Neuronal stem cell (in vitro differentiated cells): ENCODE measurements at regions not wholly inside any gene's neighbourhood (a gene's known extent, or its start where the extent isn't known, plus 50 kb on each side); places are given as distances from the start of the nearest gene placed in this dataset.

ENCODE experiments used
- DNase-seq: peaks from one replicate; pipeline ENCODE4 v3.0.0-alpha.2; 2013; ENCODE audit warnings: low spot score
- H2AFZ ChIP-seq: one replicate; pipeline ENCODE4 v1.6.1; 2013; ENCODE audit warnings: mild to moderate bottlenecking, low read length, inconsistent platforms
- H2AK5ac ChIP-seq: 2 replicates; pipeline ENCODE4 v1.6.1; 2013; ENCODE audit warnings: low read depth, mild to moderate bottlenecking, inconsistent platforms, low read length, moderate library complexity, mixed read lengths
- H2BK120ac ChIP-seq: 2 replicates; pipeline ENCODE4 v1.6.1; 2013; ENCODE audit warnings: low read depth, mild to moderate bottlenecking, inconsistent platforms, low read length, moderate library complexity, mixed read lengths
- H2BK12ac ChIP-seq: one replicate; pipeline ENCODE4 v1.6.1; 2013; ENCODE audit warnings: low read length, inconsistent platforms
- H2BK15ac ChIP-seq: 2 replicates; pipeline ENCODE4 v1.6.1; 2013; ENCODE audit warnings: mild to moderate bottlenecking, low read length, inconsistent platforms, mixed read lengths
- H2BK5ac ChIP-seq: one replicate; pipeline ENCODE4 v1.6.1; 2013; ENCODE audit warnings: inconsistent platforms, mild to moderate bottlenecking, low read length, moderate library complexity
- H3K14ac ChIP-seq: one replicate; pipeline ENCODE4 v1.6.1; 2013; ENCODE audit warnings: low read length, inconsistent platforms
- H3K18ac ChIP-seq: 2 replicates; pipeline ENCODE4 v1.6.1; 2013; ENCODE audit warnings: low read length, inconsistent platforms
- H3K23ac ChIP-seq: 2 replicates; pipeline ENCODE4 v1.6.1; 2013; ENCODE audit warnings: low read depth, mild to moderate bottlenecking, mixed read lengths, low read length, inconsistent platforms; ENCODE audit not compliant: poor library complexity
- H3K27ac ChIP-seq: replicated peaks from 3 replicates; pipeline ENCODE4 v1.5.1; 2013; ENCODE audit warnings: low read length, inconsistent platforms
- H3K27me3 ChIP-seq, 3 experiments: 2 replicates each; pipeline ENCODE4 v1.6.1; 2013; ENCODE audit warnings: low read length in 3 of 3, mild to moderate bottlenecking in 2 of 3, inconsistent platforms in 1 of 3, low read depth in 1 of 3, mixed read lengths in 1 of 3, moderate library complexity in 1 of 3; ENCODE audit not compliant: control insufficient read depth in 3 of 3, insufficient read depth in 3 of 3
- H3K36me3 ChIP-seq, 2 donors: replicated peaks in 1 of 2; 2 replicates each; pipeline ENCODE4 v1.6.1; 2013; ENCODE audit warnings: low read length in 2 of 2; ENCODE audit not compliant: control insufficient read depth in 2 of 2, insufficient read depth in 2 of 2
- H3K4ac ChIP-seq: 2 replicates; pipeline ENCODE4 v1.6.1; 2013; ENCODE audit warnings: inconsistent platforms, mild to moderate bottlenecking, low read length, moderate library complexity
- H3K4me1 ChIP-seq, 2 donors: 1 replicate in 1 of 2; 2 replicates in 1 of 2; pipeline ENCODE4 v1.6.1; 2013; ENCODE audit warnings: low read length in 2 of 2, low read depth in 1 of 2; ENCODE audit not compliant: control insufficient read depth in 2 of 2, insufficient read depth in 1 of 2
- H3K4me2 ChIP-seq: one replicate; pipeline ENCODE4 v1.6.1; 2013; ENCODE audit warnings: mild to moderate bottlenecking, low read length, inconsistent platforms; ENCODE audit not compliant: insufficient read depth, poor library complexity, severe bottlenecking
- H3K4me3 ChIP-seq, 2 donors: 2 replicates each; pipeline ENCODE4 v1.5.1; 2013; ENCODE audit warnings: low read length in 2 of 2, mild to moderate bottlenecking in 2 of 2, inconsistent platforms in 1 of 2, moderate library complexity in 1 of 2
- H3K79me1 ChIP-seq: one replicate; pipeline ENCODE4 v1.6.1; 2013; ENCODE audit warnings: low read depth, mild to moderate bottlenecking, inconsistent platforms, low read length, moderate library complexity
- H3K9ac ChIP-seq: one replicate; pipeline ENCODE4 v1.6.1; 2013; ENCODE audit warnings: mild to moderate bottlenecking, low read depth, low read length, inconsistent platforms; ENCODE audit not compliant: poor library complexity
- H3K9me3 ChIP-seq, 2 donors: replicated peaks in 1 of 2; 2 replicates each; pipeline versions ENCODE3 to v1.6.1; 2013; ENCODE audit warnings: low read length in 2 of 2, mild to moderate bottlenecking in 2 of 2, inconsistent platforms in 1 of 2, low read depth in 1 of 2, mixed read lengths in 1 of 2, moderate library complexity in 1 of 2; ENCODE audit not compliant: control insufficient read depth in 2 of 2, insufficient read depth in 1 of 2
- H4K8ac ChIP-seq: one replicate; pipeline ENCODE4 v1.6.1; 2013; ENCODE audit warnings: low read depth, mild to moderate bottlenecking, inconsistent platforms, low read length, moderate library complexity
- H4K91ac ChIP-seq: one replicate; pipeline ENCODE4 v1.6.1; 2013; ENCODE audit warnings: low read length, low read depth, mild to moderate bottlenecking, inconsistent platforms; ENCODE audit not compliant: poor library complexity
- WGBS, 2 donors: extraction: QIAGEN DNeasy Blood & Tissue Kit; methylation state at CpG; one replicate each; pipeline ENCODE4 v1.1.7; 2013; ENCODE audit warnings: missing lambda C conversion rate in 2 of 2, mixed read lengths in 1 of 2; ENCODE audit not compliant: insufficient read length in 2 of 2, insufficient replicate concordance in 1 of 2; ENCODE audit errors: extremely low coverage in 2 of 2; 5-methylcytosine and 5-hydroxymethylcytosine counted together

- Histone ChIP-seq H3K27ac (no peak overlapping the region), H3K4me3 (no peak overlapping the region)
These were observed 247.6 kb downstream of the WDR11 start for GRCh38 chr10:121098751-121099150.

GRCh38 chr10:121099181-121099580 is 248.0 kb downstream of the WDR11 start:
- no peak overlapping the region for H2AFZ ChIP-seq
- DNase-seq: no peak
- no CpG with 5 or more reads among the region's 5 CpGs for WGBS, 2 donors
- no peak overlapping the region for H4K91ac ChIP-seq
- no peaks in the 10 kb centered on the region for H3K27me3 ChIP-seq
- no peak overlapping the region for H3K4ac ChIP-seq
- H2BK120ac ChIP-seq: no peak overlapping the region
- no peak overlapping the region for H2BK5ac ChIP-seq
- no peak overlapping the region for H2BK12ac ChIP-seq
- no peak overlapping the region for H3K14ac ChIP-seq
- no peaks in the 10 kb centered on the region for H3K9me3 ChIP-seq
- H3K9ac ChIP-seq: no peak overlapping the region
- H3K4me2 ChIP-seq: no peak overlapping the region
- no peaks in the 10 kb centered on the region for H3K36me3 ChIP-seq
- H3K79me1 ChIP-seq: no peaks in the 10 kb centered on the region
- H3K18ac ChIP-seq: no peak overlapping the region
- H3K23ac ChIP-seq: no peak overlapping the region
- H3K4me1 ChIP-seq: peaks cover 2 to 7% of the 10 kb centered on the region in 2 donors
- no peak overlapping the region for H3K4me3 ChIP-seq
- H3K27ac ChIP-seq: no peak overlapping the region
- H2AK5ac ChIP-seq: no peak overlapping the region
- H2BK15ac ChIP-seq: no peak overlapping the region
- H4K8ac ChIP-seq: no peak overlapping the region

More at GRCh38 chr10:121098751-121099150, 247.6 kb downstream of the WDR11 start:
- H3K27me3 ChIP-seq: no peaks in the 10 kb centered on the region
- H3K4ac ChIP-seq: no peak overlapping the region
- H3K14ac ChIP-seq: no peak overlapping the region
- no peaks in the 10 kb centered on the region for H3K9me3 ChIP-seq
- H2BK15ac ChIP-seq: no peak overlapping the region
- H4K91ac ChIP-seq: no peak overlapping the region
- no peak overlapping the region for H4K8ac ChIP-seq
- no CpG with 5 or more reads among the region's 2 CpGs for WGBS, 2 donors
- no peak overlapping the region for H3K18ac ChIP-seq
- H3K36me3 ChIP-seq: no peaks in the 10 kb centered on the region
- H2BK12ac ChIP-seq: no peak overlapping the region
- H3K4me1 ChIP-seq: peaks cover 2 to 7% of the 10 kb centered on the region in 2 donors
- no peak for DNase-seq
- no peak overlapping the region for H2BK120ac ChIP-seq
- H3K4me2 ChIP-seq: no peak overlapping the region
- no peaks in the 10 kb centered on the region for H3K79me1 ChIP-seq
- no peak overlapping the region for H2AK5ac ChIP-seq
- H3K23ac ChIP-seq: no peak overlapping the region
- no peak overlapping the region for H3K9ac ChIP-seq
- no peak overlapping the region for H2BK5ac ChIP-seq
- no peak overlapping the region for H2AFZ ChIP-seq

DNA sequence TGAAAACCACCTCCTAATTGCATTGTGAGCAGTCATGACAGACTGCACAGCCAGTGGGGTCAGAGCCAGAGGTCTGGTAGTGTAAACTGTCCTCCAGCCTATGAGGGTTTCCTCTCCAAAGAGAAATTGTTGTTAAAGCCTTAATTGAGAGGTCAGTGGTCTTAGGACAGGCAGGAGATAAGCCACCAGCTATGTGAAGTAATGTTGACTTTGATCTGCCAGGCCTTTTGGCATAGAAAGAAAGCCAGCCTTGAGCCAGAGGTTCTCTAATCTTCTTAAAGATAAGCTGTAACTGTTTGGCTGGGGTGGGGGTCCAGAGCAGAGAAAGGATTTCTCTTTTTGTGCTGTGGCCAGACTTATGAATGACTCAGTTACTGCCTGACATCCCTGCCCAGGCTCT is 248.4 kb downstream of the WDR11 start:
- DNase-seq: no peak
- H3K9me3 ChIP-seq: no peaks in the 10 kb centered on the region
- H3K27ac ChIP-seq: no peak overlapping the region
- no peak overlapping the region for H4K91ac ChIP-seq
- H3K27me3 ChIP-seq: no peaks in the 10 kb centered on the region
- H2BK5ac ChIP-seq: no peak overlapping the region
- H3K4me3 ChIP-seq: no peak overlapping the region
- no peak overlapping the region for H3K4ac ChIP-seq
- peaks cover 6 to 10% of the 10 kb centered on the region in 2 donors for H3K4me1 ChIP-seq
- no peak overlapping the region for H3K4me2 ChIP-seq
- no peak overlapping the region for H4K8ac ChIP-seq
- no peak overlapping the region for H2BK12ac ChIP-seq
- no peak overlapping the region for H3K23ac ChIP-seq
- H2BK15ac ChIP-seq: no peak overlapping the region
- H3K14ac ChIP-seq: no peak overlapping the region
- no peak overlapping the region for H3K9ac ChIP-seq
- H3K18ac ChIP-seq: no peak overlapping the region
- H3K79me1 ChIP-seq: no peaks in the 10 kb centered on the region
- H2AFZ ChIP-seq: no peak overlapping the region
- no peak overlapping the region for H2BK120ac ChIP-seq
- H2AK5ac ChIP-seq: no peak overlapping the region
- H3K36me3 ChIP-seq: no peaks in the 10 kb centered on the region

GRCh38 chr10:121101561-121101960 is 250.4 kb downstream of the WDR11 start:
- H4K8ac ChIP-seq: no peak overlapping the region
- H3K18ac ChIP-seq: no peak overlapping the region
- no peak overlapping the region for H3K27ac ChIP-seq
- no peak overlapping the region for H3K4ac ChIP-seq
- peaks cover 7 to 11% of the 10 kb centered on the region in 2 donors for H3K4me1 ChIP-seq
- H3K36me3 ChIP-seq: no peaks in the 10 kb centered on the region
- H3K4me3 ChIP-seq: no peak overlapping the region
- no peak overlapping the region for H3K9ac ChIP-seq
- no CpG with 5 or more reads among the region's 4 CpGs for WGBS, 2 donors
- no peak overlapping the region for H4K91ac ChIP-seq
- H3K4me2 ChIP-seq: no peak overlapping the region
- H3K14ac ChIP-seq: no peak overlapping the region
- no peak overlapping the region for H3K23ac ChIP-seq
- H2AFZ ChIP-seq: no peak overlapping the region
- H2AK5ac ChIP-seq: no peak overlapping the region
- no peak overlapping the region for H2BK5ac ChIP-seq
- no peak overlapping the region for H2BK120ac ChIP-seq
- no peak overlapping the region for H2BK12ac ChIP-seq
- DNase-seq: no peak
- no peaks in the 10 kb centered on the region for H3K27me3 ChIP-seq
- H3K9me3 ChIP-seq: no peaks in the 10 kb centered on the region
- no peaks in the 10 kb centered on the region for H3K79me1 ChIP-seq
- no peak overlapping the region for H2BK15ac ChIP-seq
